Skeletal muscle cell (primary cell): ENCODE measurements at regions not wholly inside any gene's neighbourhood (a gene's known extent, or its start where the extent isn't known, plus 50 kb on each side); places are given as distances from the start of the nearest gene placed in this dataset.
"Not testable (repeated sequence)": the region's sequence is repeated elsewhere in the genome, so short reads cannot be mapped to it uniquely, and the experiment has no call there.

Experiments
- DNase-seq: peaks from one replicate; pipeline ENCODE4 v3.0.0-alpha.2; 2010; ENCODE audit warnings: low read depth
- H3K4me3 ChIP-seq: 2 replicates; pipeline ENCODE4 v1.5.1; 2011; ENCODE audit warnings: low read depth, mild to moderate bottlenecking, control low read depth, low read length, moderate library complexity

GRCh38 chr10:33875924-33876583, 541.6 kb upstream of the NRP1 start:
- H3K4me3 ChIP-seq = no peak overlapping the region
- DNase-seq = no peak

- DNase-seq = no peak
- no peak overlapping the region for H3K4me3 ChIP-seq
Observed at GRCh38 chr10:33871061-33871956, 536.8 kb upstream of the NRP1 start.

- no peak overlapping the region for H3K4me3 ChIP-seq
- no peak for DNase-seq
Observed at GRCh38 chr10:33869481-33869880, 535.0 kb upstream of the NRP1 start.

- H3K4me3 ChIP-seq = no peak overlapping the region
- DNase-seq = no peak
Observed at GRCh38 chr10:33869028-33869427, 534.6 kb upstream of the NRP1 start.

GRCh38 chr10:33867199-33867789, 532.8 kb upstream of the NRP1 start:
- DNase-seq = not testable (repeated sequence)

GRCh38 chr10:33863352-33863751, 528.9 kb upstream of the NRP1 start:
- no peak for DNase-seq
- H3K4me3 ChIP-seq = no peak overlapping the region

More at GRCh38 chr10:33867199-33867789, 532.8 kb upstream of the NRP1 start:
- H3K4me3 ChIP-seq = not testable (repeated sequence)

GRCh38 chr10:33862536-33863105, 528.2 kb upstream of the NRP1 start:
- DNase-seq = no peak
- H3K4me3 ChIP-seq = no peak overlapping the region

- DNase-seq = no peak
- no peak overlapping the region for H3K4me3 ChIP-seq
Observed at GRCh38 chr10:33861833-33862232, 527.4 kb upstream of the NRP1 start.

- no peak for DNase-seq
- H3K4me3 ChIP-seq = no peak overlapping the region
Observed at GRCh38 chr10:33861016-33861704, 526.7 kb upstream of the NRP1 start.

- H3K4me3 ChIP-seq = no peak overlapping the region
- DNase-seq = no peak
Observed at GRCh38 chr10:33860552-33860951, 526.1 kb upstream of the NRP1 start.

- H3K4me3 ChIP-seq = no peak overlapping the region
- no peak for DNase-seq
Observed at GRCh38 chr10:33859319-33860022, 525.0 kb upstream of the NRP1 start.

GRCh38 chr10:33858326-33858725, 523.9 kb upstream of the NRP1 start:
- no peak for DNase-seq
- H3K4me3 ChIP-seq = no peak overlapping the region

- DNase-seq, H3K4me3 ChIP-seq: not testable (repeated sequence)
Observed at GRCh38 chr10:33853221-33853620, 518.8 kb upstream of the NRP1 start.

- no peak overlapping the region for H3K4me3 ChIP-seq
- DNase-seq = no peak
Observed at GRCh38 chr10:33843379-33843778, 508.9 kb upstream of the NRP1 start.

- H3K4me3 ChIP-seq = no peak overlapping the region
- no peak for DNase-seq
Observed at GRCh38 chr10:33841678-33842077, 507.2 kb upstream of the NRP1 start.

- no peak for DNase-seq
- no peak overlapping the region for H3K4me3 ChIP-seq
Observed at GRCh38 chr10:33838731-33839130, 504.3 kb upstream of the NRP1 start.

GRCh38 chr10:33837736-33838135, 503.3 kb upstream of the NRP1 start:
- H3K4me3 ChIP-seq = no peak overlapping the region
- no peak for DNase-seq

GRCh38 chr10:33835556-33835955, 501.1 kb upstream of the NRP1 start:
- no peak overlapping the region for H3K4me3 ChIP-seq
- DNase-seq = no peak

- DNase-seq = no peak
- H3K4me3 ChIP-seq = no peak overlapping the region
Observed at GRCh38 chr10:33833566-33833965, 499.1 kb upstream of the NRP1 start.
